LNCAP (cell line): ENCODE measurements at regions not wholly inside any gene's neighbourhood (a gene's known extent, or its start where the extent isn't known, plus 50 kb on each side); places are given as distances from the start of the nearest gene placed in this dataset.

ENCODE experiments used
- TF ChIP-seq, protein P1 (sequence below): fragments of 450-650 bp; IDR thresholded peaks from 2 replicates; pipeline ENCODE4 v1.5.1; 2017; ENCODE audit warnings: mild to moderate bottlenecking

DNA sequence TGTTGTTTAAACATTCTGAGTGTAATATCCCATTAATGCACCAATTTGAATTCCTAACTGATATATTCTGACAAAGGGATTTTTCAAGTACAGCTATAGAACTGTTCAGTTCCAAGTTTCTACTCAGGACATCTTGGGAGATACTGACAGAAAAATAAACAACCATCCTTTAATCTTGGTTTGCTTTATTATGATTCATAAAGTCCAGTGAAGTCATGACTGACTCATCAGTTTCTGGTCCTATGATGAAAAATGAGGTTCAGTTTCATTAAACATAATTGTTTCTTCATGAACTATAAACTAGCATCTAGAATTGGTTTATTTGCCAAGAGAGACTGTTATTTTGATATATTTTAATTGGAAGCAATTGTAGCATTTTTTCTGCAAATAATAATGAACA, 896.2 kb downstream of the CCDC85A start:
- TF ChIP-seq, protein P1, sequence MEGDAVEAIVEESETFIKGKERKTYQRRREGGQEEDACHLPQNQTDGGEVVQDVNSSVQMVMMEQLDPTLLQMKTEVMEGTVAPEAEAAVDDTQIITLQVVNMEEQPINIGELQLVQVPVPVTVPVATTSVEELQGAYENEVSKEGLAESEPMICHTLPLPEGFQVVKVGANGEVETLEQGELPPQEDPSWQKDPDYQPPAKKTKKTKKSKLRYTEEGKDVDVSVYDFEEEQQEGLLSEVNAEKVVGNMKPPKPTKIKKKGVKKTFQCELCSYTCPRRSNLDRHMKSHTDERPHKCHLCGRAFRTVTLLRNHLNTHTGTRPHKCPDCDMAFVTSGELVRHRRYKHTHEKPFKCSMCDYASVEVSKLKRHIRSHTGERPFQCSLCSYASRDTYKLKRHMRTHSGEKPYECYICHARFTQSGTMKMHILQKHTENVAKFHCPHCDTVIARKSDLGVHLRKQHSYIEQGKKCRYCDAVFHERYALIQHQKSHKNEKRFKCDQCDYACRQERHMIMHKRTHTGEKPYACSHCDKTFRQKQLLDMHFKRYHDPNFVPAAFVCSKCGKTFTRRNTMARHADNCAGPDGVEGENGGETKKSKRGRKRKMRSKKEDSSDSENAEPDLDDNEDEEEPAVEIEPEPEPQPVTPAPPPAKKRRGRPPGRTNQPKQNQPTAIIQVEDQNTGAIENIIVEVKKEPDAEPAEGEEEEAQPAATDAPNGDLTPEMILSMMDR, result no peak

DNA sequence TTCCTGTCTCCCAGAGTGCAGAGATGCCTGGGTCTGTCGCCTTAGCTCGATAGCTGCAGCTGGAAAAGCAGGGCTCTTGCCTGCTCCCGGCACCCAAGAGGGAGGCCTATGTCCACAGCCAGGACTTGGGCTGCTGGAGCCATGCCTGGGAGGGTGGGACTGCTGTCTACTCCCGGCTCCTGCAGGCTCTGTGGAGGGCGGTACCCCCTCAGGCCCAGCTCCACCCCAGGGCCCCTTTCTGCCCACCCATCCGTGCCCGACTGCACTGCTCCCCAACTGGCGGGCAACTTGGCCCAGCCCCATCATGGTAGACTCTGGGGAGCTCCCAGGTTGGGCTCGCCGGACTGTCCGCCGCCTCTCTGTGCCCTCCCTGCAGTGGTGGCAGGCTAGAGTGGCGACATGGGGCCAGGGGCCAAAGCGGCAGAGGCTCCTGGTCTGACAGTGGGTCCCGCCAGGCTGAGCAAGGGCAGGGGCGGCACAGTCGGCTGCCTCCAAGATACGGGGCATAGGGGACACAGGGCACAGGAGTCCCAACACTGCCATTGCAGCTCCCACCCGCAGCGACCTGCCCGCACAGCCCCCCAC, 901.0 kb downstream of the CCDC85A start:
- TF ChIP-seq, protein P1, result no peak

DNA sequence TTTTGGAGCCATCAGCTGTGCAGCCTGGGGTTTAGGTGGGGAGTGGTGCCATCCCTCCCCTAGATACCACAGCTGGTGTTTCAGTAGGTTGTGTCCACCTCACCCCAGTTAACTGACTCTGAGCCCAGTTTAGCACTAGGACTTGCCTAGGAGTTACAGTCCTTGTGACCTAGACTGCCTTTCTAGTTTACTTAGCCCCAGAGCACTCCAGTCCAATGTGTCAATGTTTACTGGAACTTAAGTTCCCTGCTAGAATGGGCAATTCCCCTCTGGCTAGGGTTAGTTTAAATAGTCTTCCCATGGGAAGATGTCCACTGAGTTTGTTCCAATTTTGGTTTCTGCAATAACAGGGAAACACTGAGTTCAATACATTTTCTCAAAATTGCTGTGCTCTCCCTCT, 909.2 kb downstream of the CCDC85A start:
- TF ChIP-seq, protein P1, result no peak

DNA sequence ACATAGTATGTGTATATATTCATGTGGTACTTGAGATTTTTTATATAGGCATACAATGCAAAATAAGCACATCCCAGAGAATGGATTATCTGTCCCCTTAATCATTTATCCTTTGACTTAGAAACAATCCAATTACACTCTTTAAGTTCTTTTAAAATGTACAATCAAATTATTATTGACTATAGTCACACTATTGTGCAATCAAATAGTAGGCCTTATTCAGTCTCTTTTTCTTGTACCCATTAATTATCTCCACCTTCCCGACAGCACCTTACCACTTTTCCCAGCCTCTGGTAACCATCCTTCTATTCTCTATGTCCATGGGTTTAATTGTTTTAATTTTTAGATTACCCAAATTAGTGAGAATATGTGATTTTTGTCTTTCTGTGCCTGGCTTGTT, 914.1 kb downstream of the CCDC85A start:
- TF ChIP-seq, protein P1, result no peak

DNA sequence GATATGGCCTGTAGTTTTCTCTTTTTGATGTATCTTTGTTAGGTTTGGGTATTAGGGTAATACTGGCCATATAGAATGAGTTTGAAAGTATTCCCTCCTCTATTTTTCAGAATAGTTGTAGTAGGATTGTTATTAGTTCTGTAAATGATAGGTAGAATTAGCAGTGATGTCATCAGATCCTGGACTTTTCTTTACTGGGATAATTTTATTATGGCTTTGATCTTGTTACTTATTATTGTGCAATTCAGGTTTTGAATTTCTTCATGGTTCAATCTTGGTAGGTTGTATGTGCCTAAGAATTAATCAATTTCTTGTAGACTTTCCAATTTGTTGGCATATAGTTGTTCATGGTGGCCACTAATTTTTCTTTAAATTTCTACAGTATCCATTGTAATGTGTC, 916.6 kb downstream of the CCDC85A start:
- TF ChIP-seq, protein P1, result no peak

DNA sequence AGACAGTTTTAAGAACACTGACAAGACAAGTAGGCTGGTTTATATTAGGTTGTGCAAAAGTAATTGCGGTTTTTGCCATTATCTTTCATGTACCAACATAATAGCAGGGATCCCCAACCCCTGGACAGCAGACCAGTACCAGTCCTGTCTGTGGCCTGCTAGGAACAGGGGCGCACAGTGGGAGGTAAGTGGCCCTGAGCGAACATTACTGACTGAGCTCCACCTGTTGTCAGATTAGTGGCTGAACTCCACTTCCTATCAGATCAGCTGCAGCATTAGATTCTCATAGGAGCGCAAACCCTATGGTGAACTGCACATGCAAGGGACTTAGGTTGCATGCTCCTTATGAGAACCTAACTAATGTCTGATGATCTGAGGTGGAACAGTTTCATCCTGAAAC, 921.9 kb downstream of the CCDC85A start:
- TF ChIP-seq, protein P1, result no peak

DNA sequence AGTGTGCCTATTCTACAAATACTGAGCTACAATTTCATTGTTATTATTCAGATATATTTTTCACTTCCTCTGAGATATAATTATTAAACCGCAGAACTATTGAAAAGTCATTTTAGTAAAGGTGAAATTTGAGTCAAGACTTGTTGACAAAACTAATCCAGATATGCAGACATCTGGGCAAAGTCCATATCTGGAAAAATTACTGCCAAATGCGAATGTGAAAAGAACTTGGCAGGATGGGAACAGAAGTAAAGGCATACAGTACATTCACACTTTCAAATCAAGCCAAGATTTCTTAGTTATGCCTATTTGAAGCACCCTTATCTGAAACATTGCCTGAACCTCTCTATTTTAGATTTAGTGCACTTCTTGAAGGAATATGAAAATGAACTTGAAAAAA, 923.6 kb downstream of the CCDC85A start:
- TF ChIP-seq, protein P1, result no peak

DNA sequence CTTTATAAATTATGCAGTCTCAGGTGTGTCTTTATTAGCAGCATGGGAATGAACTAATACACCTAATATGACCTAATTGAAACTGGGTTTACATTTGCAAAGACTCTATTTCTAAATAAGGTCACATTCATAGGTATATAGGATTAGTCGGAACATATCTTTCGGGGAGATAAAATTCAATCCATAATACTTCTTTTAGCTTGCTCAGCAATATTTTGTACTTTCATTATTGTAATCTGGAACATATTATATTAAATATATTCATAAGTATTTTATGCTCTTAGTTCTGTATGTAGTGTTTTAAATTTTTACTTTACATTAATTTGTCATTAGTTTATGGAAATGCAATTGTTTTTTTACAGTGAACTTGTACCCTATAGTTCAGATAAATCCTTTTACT, 927.7 kb downstream of the CCDC85A start:
- TF ChIP-seq, protein P1, result no peak
